HEK293 (cell line): ENCODE measurements at regions not wholly inside any gene's neighbourhood (a gene's known extent, or its start where the extent isn't known, plus 50 kb on each side); places are given as distances from the start of the nearest gene placed in this dataset.
"Not testable (repeated sequence)": the region's sequence is repeated elsewhere in the genome, so short reads cannot be mapped to it uniquely, and the experiment has no call there.

ENCODE experiments used
- CTCF ChIP-seq: fragments of 450-650 bp; formaldehyde crosslinking; IDR thresholded peaks from 2 replicates; pipeline ENCODE4 v1.5.1; 2016; ENCODE audit warnings: missing biosample characterization, missing genetic modification characterization
- ZNF274 ChIP-seq, 2 experiments: fragments of 200-500 bp in 1 of 2; fragments of 450-650 bp in 1 of 2; sonication (Bioruptor generic) in 1 of 2; formaldehyde crosslinking in 1 of 2; IDR thresholded peaks; 2 replicates each; pipeline versions ENCODE4 v1.5.1 to v1.6.1; 2014 to 2016; ENCODE audit warnings: borderline replicate concordance in 1 of 2, inconsistent platforms in 1 of 2, low read length in 1 of 2, missing biosample characterization in 1 of 2, missing genetic modification characterization in 1 of 2
- ZNF624 ChIP-seq: fragments of 450-650 bp; formaldehyde crosslinking; IDR thresholded peaks from 2 replicates; pipeline ENCODE4 v1.5.1; 2017; ENCODE audit warnings: missing biosample characterization, missing genetic modification characterization
- TF ChIP-seq, protein P1 (sequence below): fragments of 450-650 bp; formaldehyde crosslinking; IDR thresholded peaks from 2 replicates; pipeline ENCODE4 v1.5.1; 2017; ENCODE audit warnings: missing biosample characterization, missing genetic modification characterization
- TF ChIP-seq, protein P2 (sequence below): IDR thresholded peaks from 2 replicates; pipeline ENCODE4 v1.6.1; 2011; ENCODE audit warnings: mild to moderate bottlenecking, low read depth, low read length, borderline replicate concordance
- TF ChIP-seq, protein P3 (sequence below): fragments of 450-650 bp; formaldehyde crosslinking; IDR thresholded peaks from 2 replicates; pipeline ENCODE4 v1.5.1; 2017; ENCODE audit warnings: missing biosample characterization, mild to moderate bottlenecking, missing genetic modification characterization, moderate library complexity

GRCh38 chr5:62196532-62196931 lies 109.5 kb upstream of the KIF2A start:
- TF ChIP-seq, protein P1, sequence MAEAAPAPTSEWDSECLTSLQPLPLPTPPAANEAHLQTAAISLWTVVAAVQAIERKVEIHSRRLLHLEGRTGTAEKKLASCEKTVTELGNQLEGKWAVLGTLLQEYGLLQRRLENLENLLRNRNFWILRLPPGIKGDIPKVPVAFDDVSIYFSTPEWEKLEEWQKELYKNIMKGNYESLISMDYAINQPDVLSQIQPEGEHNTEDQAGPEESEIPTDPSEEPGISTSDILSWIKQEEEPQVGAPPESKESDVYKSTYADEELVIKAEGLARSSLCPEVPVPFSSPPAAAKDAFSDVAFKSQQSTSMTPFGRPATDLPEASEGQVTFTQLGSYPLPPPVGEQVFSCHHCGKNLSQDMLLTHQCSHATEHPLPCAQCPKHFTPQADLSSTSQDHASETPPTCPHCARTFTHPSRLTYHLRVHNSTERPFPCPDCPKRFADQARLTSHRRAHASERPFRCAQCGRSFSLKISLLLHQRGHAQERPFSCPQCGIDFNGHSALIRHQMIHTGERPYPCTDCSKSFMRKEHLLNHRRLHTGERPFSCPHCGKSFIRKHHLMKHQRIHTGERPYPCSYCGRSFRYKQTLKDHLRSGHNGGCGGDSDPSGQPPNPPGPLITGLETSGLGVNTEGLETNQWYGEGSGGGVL (tag by site-specific recombination): not testable (repeated sequence)
- TF ChIP-seq CTCF (tag by site-specific recombination); ZNF274 (IDR thresholded peaks at IDR 0.05; ENCODE audit: low read length); ZNF274 (tag by site-specific recombination; IDR thresholded peaks at IDR 0.05; ENCODE audit: borderline replicate concordance); ZNF624 (tag by site-specific recombination): not testable (repeated sequence)
- TF ChIP-seq, protein P2, sequence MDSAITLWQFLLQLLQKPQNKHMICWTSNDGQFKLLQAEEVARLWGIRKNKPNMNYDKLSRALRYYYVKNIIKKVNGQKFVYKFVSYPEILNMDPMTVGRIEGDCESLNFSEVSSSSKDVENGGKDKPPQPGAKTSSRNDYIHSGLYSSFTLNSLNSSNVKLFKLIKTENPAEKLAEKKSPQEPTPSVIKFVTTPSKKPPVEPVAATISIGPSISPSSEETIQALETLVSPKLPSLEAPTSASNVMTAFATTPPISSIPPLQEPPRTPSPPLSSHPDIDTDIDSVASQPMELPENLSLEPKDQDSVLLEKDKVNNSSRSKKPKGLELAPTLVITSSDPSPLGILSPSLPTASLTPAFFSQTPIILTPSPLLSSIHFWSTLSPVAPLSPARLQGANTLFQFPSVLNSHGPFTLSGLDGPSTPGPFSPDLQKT: not testable (repeated sequence)
- TF ChIP-seq, protein P3, sequence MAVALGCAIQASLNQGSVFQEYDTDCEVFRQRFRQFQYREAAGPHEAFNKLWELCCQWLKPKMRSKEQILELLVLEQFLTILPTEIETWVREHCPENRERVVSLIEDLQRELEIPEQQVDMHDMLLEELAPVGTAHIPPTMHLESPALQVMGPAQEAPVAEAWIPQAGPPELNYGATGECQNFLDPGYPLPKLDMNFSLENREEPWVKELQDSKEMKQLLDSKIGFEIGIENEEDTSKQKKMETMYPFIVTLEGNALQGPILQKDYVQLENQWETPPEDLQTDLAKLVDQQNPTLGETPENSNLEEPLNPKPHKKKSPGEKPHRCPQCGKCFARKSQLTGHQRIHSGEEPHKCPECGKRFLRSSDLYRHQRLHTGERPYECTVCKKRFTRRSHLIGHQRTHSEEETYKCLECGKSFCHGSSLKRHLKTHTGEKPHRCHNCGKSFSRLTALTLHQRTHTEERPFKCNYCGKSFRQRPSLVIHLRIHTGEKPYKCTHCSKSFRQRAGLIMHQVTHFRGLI (tag by site-specific recombination): not testable (repeated sequence)
